GM19468 (cell line): ENCODE measurements at regions not wholly inside any gene's neighbourhood (a gene's known extent, or its start where the extent isn't known, plus 50 kb on each side); places are given as distances from the start of the nearest gene placed in this dataset.
A peak's percentile ranks its signal among the peaks of the same experiment; 100 is the strongest.
"Not testable (repeated sequence)": the region's sequence is repeated elsewhere in the genome, so short reads cannot be mapped to it uniquely, and the experiment has no call there.

Source experiments
- ATAC-seq: cut with Tn5 transposase; IDR thresholded peaks from one replicate; pipeline ENCODE4 v1.9.1; 2021; ENCODE audit warnings: mild to moderate bottlenecking, moderate library complexity, moderate number of reproducible peaks; ENCODE audit not compliant: unreplicated experiment; ENCODE audit errors: extremely low read depth

DNA sequence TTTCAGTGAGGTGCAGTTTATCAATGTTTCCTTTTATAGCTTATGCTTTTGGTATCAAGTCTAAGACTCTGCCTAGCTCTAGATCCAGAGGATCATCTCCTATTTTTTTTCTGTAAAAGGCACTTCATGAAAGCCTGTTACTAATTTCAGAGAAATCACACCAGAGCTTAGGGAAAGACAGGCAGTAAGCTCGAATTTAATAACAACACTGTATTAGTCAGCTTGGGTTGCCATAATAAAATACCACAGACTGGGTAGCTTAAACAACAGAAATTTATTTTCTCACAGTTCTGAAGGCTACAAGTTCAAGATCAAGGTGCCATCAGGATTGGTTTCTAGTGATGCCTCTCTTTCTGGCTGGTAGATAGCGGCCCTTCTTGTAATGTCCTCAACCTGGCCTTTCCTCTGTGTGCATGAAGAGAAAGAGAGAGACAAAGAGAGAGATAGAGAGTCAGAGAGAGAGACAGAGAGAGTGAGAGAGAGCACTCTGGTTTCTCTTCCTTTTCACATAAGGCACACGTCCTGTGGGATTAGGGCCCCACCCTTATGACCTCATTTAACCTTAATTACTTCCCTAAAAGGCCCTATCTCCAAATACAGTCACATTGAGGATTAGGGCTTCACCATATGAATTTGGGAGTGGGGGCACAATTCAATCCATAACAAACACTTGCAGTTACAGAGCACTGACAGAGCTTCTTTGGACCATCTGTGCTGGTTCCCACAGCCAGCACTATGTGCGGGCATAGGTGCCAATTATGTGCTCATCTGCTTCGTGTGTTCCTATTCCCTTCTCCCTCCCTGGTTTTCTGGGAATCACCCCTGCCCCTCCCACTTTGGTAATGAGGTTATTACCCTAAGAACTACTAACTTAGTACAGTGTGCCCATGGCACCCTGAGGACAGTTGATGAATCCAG, 114.8 kb upstream of the MED14 start:
- ATAC-seq, result no peak

DNA sequence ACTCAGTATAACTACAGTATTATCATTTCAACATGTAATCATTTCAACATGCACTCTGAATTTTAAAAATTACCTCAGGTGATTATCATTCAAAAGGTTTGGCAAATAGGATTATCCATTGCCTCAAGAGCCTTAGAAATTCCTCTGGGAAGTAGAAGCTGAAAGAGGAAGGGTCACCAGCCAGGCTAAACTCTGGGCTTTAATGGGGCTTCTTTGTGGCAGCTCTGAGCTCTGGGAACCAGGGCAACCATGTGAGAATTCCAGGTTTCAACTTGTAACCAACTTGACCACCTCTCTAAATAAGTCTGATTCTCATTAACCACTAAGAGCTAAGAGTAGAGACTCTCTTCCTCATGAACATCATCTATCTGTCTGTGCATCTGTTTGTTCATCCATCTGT, 117.2 kb upstream of the MED14 start:
- no peak for ATAC-seq

DNA sequence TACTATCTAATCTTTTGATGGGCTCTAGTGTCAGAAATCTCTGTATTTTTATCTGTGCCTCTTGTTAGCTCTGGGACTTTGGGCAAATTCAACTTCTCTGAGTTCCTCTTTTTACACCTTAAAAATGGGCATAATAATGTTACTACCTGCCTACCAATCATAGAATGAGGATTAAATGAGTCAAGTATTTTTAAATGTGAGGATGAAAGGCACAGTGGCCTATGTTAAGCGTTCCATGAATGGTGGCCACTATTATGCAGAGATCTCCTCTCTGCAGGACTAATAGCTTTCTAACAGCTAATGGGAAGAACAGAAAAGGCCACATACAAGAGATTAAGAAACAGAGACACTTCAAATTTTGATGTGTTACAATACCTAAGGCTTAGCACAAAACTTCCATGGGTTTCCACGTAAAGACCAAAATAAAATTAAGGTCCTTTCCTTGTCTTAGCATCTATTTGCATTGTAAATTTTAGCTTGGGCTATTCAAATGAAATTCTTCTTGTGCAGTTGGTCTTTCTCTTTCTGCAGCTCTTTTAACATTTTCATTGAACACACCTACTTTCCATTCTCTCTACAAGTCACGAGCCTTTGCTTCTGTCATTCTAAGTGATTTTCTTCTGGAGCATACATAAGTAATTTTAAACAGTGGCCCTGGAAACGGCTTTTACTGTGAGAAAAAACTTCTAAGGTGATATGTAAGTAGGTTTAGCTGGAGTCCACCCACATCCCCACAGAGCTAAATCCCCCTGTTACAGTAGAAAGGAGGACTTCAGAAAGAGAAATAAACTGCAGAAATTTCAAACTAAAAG, 117.9 kb upstream of the MED14 start:
- no peak for ATAC-seq

- no peak for ATAC-seq
Measured at GRCh38 chrX:40853816-40854123, 118.4 kb upstream of the MED14 start.

DNA sequence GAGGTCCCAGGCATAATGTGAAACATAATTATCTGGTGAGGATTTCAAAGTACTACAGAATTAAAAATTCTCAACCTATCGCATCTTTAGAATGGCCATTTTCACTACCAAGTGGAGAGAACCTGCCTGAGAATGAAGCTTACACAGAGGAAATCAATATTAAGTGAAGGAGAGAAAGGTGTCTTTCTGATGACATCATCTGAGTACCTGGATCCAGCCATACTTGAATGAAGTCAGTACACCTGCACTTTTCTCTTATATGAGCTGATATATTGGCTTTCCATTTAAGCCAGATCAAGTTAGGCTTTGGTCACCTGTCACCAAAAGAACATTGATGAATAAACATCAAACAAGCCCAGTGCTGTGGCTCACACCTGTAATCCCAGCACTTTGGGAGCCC, 118.9 kb upstream of the MED14 start:
- ATAC-seq, result no peak

DNA sequence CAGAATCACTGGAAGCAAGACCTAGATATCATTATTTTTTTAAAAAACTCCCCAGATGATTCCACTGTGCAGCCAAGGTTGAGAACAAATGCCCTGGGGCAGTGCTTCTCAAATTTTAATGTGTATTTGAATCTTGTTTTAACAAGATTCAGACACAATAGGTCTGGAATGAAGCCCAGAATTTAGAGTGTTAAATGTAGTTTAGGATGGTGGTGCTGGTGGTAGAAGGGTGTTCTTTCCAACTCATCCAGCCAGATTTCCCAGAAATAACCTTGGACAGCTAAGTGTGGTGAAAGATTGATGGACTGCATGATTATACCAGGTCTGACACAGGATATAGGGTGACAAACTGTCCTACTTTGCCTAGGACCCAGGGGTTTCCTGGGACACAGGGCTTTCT, 120.1 kb upstream of the MED14 start:
- ATAC-seq, result no peak

GRCh38 chrX:40855932-40856515, 120.7 kb upstream of the MED14 start:
- ATAC-seq, result no peak

DNA sequence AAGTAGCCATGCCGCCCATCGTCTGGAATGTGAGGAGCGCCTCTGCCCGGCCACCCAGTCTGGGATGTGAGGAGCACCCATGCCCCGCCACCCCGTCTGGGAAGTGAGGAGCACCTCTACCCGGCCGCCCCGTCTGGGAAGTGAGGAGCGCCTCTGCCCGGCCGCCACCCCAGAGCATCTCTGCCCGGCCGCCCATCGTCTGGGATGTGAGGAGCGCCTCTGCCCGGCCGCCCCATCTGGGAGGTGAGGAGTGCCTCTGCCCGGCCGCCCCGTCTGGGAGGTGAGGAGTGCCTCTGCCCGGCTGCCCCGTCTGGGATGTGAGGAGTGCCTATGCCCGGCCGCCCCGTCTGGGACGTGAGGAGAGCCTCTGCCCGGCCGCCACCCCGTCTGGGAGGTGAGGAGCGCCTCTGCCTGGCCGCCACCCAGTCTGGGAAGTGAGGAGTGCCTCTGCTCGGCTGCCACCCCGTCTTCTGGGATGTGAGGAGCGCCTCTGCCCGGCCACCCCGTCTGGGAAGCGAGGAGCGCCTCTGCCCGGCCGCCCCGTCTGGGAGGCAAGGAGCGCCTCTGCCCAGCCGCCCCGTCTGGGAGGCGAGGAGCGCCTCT, 126.7 kb upstream of the MED14 start:
- ATAC-seq, result not testable (repeated sequence)

DNA sequence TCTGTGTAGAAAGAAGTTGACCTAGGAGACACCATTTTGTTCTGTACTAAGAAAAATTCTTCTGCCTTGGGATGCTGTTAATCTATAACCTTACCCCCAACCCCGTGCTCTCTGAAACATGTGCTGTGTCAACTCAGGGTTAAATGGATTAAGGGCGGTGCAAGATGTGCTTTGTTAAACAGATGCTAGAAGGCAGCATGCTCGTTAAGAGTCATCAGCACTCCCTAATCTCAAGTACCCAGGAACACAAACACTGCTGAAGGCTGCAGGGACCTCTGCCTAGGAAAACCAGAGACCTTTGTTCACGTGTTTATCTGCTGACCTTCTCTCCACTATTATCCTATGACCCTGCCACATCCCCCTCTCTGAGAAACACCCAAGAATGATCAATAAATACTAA, 127.9 kb upstream of the MED14 start:
- not testable (repeated sequence) for ATAC-seq

DNA sequence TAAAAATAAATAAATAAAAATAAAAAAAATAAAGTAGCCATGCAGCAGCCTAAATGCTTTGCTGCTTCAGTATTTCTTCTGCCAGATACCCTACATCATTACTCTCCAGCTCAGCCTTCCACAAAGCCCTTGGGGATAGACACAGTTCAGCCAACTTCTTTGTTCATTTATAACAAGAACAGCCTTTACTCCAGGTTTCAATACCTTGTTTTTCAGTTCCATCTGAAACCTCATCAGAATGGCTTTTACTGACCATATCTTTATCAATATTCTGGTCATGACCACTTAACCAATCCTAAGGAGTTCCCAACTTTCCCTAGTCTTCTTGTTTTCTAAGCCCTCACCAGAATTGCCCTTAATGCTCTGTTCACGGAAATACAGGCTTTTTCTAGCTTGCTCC, 128.3 kb upstream of the MED14 start:
- no peak for ATAC-seq

GRCh38 chrX:40864972-40865371, 129.6 kb upstream of the MED14 start:
- no peak for ATAC-seq

- no peak for ATAC-seq
Measured at GRCh38 chrX:40866893-40867292, 131.6 kb upstream of the MED14 start.

GRCh38 chrX:40867352-40867751, 132.0 kb upstream of the MED14 start:
- ATAC-seq, result no peak

GRCh38 chrX:40868868-40869267, 133.5 kb upstream of the MED14 start:
- no peak for ATAC-seq

DNA sequence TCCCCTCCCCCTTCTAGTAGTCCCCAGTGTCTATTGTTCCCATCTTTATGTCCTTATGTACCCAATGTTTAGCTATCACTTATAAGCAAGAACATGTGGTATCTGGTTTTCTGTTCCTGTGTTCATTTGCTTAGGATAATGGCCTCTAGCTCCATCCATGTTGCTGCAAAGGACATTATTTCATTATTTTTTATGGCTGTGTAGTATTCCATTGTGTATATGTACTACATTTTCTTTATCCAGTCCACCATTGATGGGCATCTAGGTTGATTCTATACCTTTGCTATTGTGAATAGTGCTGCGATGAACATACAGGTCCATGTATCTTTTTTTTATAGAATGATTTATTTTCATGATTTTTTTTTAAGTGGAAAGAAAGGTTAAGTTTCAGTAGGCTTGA, 135.6 kb upstream of the MED14 start:
- not testable (repeated sequence) for ATAC-seq

GRCh38 chrX:40871385-40872082, 136.2 kb upstream of the MED14 start:
- ATAC-seq, result peak; percentile 51

- ATAC-seq, result no peak
Measured at GRCh38 chrX:40872351-40872750, 137.0 kb upstream of the MED14 start.

DNA sequence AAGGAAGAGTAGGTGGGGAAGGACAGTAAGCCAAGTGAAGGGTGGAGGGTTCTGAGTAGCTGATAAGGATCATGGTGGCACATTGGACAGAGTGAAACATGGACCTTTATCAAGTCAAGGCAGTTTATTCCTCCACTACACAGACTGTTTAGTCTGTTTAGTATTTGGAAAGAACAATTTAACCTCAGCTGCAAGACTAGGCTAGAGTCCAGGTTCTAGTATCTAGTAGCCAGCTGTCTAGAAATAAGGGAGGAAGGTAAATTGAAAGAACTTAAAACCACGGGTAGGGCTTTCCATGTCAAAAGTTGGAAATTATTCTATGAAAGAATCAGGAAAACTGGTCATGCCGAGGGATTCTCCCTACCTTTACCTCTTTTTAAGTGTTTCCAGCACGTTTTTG, 140.1 kb upstream of the MED14 start:
- ATAC-seq, result no peak

DNA sequence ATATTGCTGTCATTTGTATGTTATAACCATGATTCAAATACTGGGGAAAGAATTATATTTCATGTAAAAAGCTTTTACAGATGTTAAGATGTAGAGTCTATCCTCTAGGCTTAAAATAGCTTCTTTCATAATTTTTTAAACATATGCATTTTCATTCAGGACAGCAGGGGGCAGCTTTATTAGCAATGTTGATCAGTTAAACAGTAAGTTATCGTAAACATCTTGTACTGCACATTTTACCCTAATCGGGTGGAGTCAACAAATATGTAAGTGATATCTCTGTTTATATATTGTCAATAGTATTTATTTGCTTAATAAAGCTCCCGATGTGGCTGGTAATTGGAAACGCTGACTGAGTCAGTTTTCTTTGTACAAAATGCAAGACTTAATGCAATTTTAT, 142.5 kb upstream of the MED14 start:
- ATAC-seq, result no peak

DNA sequence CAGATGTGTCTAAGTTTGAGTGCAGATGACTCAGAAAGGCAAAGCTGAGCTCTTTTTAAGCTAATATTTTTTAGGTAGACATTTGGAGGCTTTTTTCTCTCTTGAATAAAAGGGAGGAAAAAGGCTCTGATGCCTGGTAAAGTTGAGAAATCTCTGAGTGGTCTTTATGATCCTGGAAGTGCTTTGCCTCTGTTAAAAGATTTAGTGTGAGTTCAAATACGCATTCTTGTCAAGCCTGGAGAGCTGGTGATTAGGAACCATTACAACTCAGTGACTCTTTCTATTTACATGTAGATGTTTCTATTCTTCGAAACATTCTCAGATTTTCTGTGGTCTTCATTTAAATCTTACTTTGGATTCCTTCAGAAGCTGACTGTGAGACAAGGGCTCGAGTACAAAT, 143.4 kb upstream of the MED14 start:
- ATAC-seq, result no peak
